Hepatocyte (in vitro differentiated cells): ENCODE measurements at regions not wholly inside any gene's neighbourhood (a gene's known extent, or its start where the extent isn't known, plus 50 kb on each side); places are given as distances from the start of the nearest gene placed in this dataset.

Source experiments
- DNase-seq: peaks from one replicate; pipeline ENCODE4 v3.0.0-alpha.2; 2016; ENCODE audit warnings: low spot score
- H2AFZ ChIP-seq: fragments of 200-600 bp; sonication (generic); 2 replicates; pipeline ENCODE4 v1.6.0; 2016; ENCODE audit warnings: antibody characterized with exemption, mild to moderate bottlenecking
- H3K27ac ChIP-seq: fragments of 200-600 bp; sonication (generic); 2 replicates; pipeline ENCODE4 v1.5.1; 2016; ENCODE audit warnings: mild to moderate bottlenecking
- H3K27me3 ChIP-seq: fragments of 200-600 bp; sonication (generic); 2 replicates; pipeline ENCODE4 v1.6.1; 2016
- H3K36me3 ChIP-seq: fragments of 200-600 bp; sonication (generic); replicated peaks from 2 replicates; pipeline ENCODE4 v1.5.1; 2016; ENCODE audit warnings: low read depth; ENCODE audit not compliant: insufficient read depth
- H3K4me1 ChIP-seq: fragments of 200-600 bp; sonication (generic); 2 replicates; pipeline ENCODE4 v1.5.1; 2016; ENCODE audit warnings: mild to moderate bottlenecking, moderate library complexity; ENCODE audit not compliant: insufficient read depth
- H3K4me2 ChIP-seq: fragments of 200-600 bp; sonication (generic); 2 replicates; pipeline ENCODE4 v1.6.0; 2016
- H3K4me3 ChIP-seq: fragments of 200-600 bp; sonication (generic); 2 replicates; pipeline ENCODE4 v1.5.1; 2016; ENCODE audit warnings: mild to moderate bottlenecking
- H3K79me2 ChIP-seq: fragments of 200-600 bp; sonication (generic); 2 replicates; pipeline ENCODE4 v1.6.0; 2017; ENCODE audit warnings: mild to moderate bottlenecking
- H3K9me2 ChIP-seq: fragments of 200-600 bp; sonication (generic); replicated peaks from 2 replicates; pipeline ENCODE4 v1.6.0; 2017; ENCODE audit warnings: mild to moderate bottlenecking; ENCODE audit not compliant: insufficient read depth
- H3K9me3 ChIP-seq: fragments of 200-600 bp; sonication (generic); 2 replicates; pipeline ENCODE4 v1.5.1; 2016; ENCODE audit warnings: low read depth, mild to moderate bottlenecking
- H4K20me1 ChIP-seq: fragments of 200-600 bp; sonication (generic); 2 replicates; pipeline ENCODE4 v1.6.0; 2016; ENCODE audit warnings: mild to moderate bottlenecking; ENCODE audit not compliant: insufficient read depth, poor library complexity, severe bottlenecking
- CTCF ChIP-seq: fragments of 200-600 bp; sonication (generic); IDR thresholded peaks from 2 replicates; pipeline ENCODE4 v1.5.1; 2016; ENCODE audit warnings: antibody characterized with exemption, mild to moderate bottlenecking; ENCODE audit not compliant: poor library complexity
- EZH2 ChIP-seq: fragments of 200-600 bp; sonication (generic); IDR thresholded peaks from 2 replicates; pipeline ENCODE4 v1.6.1; 2016; ENCODE audit warnings: antibody characterized with exemption, mild to moderate bottlenecking, borderline replicate concordance
- EZH2phosphoT487 ChIP-seq: fragments of 200-600 bp; sonication (generic); IDR thresholded peaks from one replicate; pipeline ENCODE4 v1.6.1; 2018; ENCODE audit warnings: antibody characterized with exemption, mild to moderate bottlenecking, low read depth, moderate library complexity; ENCODE audit not compliant: unreplicated experiment, severe bottlenecking
- WGBS: methylation state at CpG from one replicate; pipeline ENCODE4 v1.1.6; 2016; ENCODE audit warnings: low lambda C conversion rate; ENCODE audit errors: missing lambda C conversion rate; 5-methylcytosine and 5-hydroxymethylcytosine counted together

- no peak for DNase-seq
- H3K4me2 ChIP-seq: no peak overlapping the region
- no peaks in the 10 kb centered on the region for H3K9me2 ChIP-seq
- no peaks in the 10 kb centered on the region for H3K79me2 ChIP-seq
- WGBS: 71% methylated on average over 3 of the region's 3 CpGs
- TF ChIP-seq EZH2 (no peak), EZH2phosphoT487 (no peak), CTCF (no peak)
- H3K36me3 ChIP-seq: no peaks in the 10 kb centered on the region
- no peak overlapping the region for H3K4me3 ChIP-seq
- H3K27me3 ChIP-seq: no peaks in the 10 kb centered on the region
- H3K9me3 ChIP-seq: peaks cover 7% of the 10 kb centered on the region
- no peak overlapping the region for H3K27ac ChIP-seq
- H3K4me1 ChIP-seq: no peaks in the 10 kb centered on the region
- no peak overlapping the region for H2AFZ ChIP-seq
- no peaks in the 10 kb centered on the region for H4K20me1 ChIP-seq
These were observed 114.5 kb upstream of the TRIM24 start for GRCh38 chr7:138345567-138345966.

- Histone ChIP-seq H3K4me2 (no peak overlapping the region), H3K9me2 (no peaks in the 10 kb centered on the region), H3K79me2 (no peaks in the 10 kb centered on the region), H3K4me3 (no peak overlapping the region), H4K20me1 (no peaks in the 10 kb centered on the region), H2AFZ (no peak overlapping the region), H3K36me3 (no peaks in the 10 kb centered on the region), H3K27me3 (no peaks in the 10 kb centered on the region), H3K9me3 (peaks cover 7% of the 10 kb centered on the region), H3K4me1 (no peaks in the 10 kb centered on the region), H3K27ac (no peak overlapping the region)
- no peak for DNase-seq
- WGBS: 93% methylated on average over 2 of the region's 2 CpGs
- no peak for TF ChIP-seq EZH2
- no peak for TF ChIP-seq EZH2phosphoT487
- no peak for TF ChIP-seq CTCF
These were observed 113.1 kb upstream of the TRIM24 start for GRCh38 chr7:138346975-138347374.

- TF ChIP-seq CTCF: no peak
- no peak for TF ChIP-seq EZH2phosphoT487
- no peak for TF ChIP-seq EZH2
- H3K36me3 ChIP-seq: no peaks in the 10 kb centered on the region
- no peaks in the 10 kb centered on the region for H3K9me3 ChIP-seq
- no peak for DNase-seq
- no peaks in the 10 kb centered on the region for H4K20me1 ChIP-seq
- H3K27me3 ChIP-seq: no peaks in the 10 kb centered on the region
- H3K4me1 ChIP-seq: no peaks in the 10 kb centered on the region
- 94% methylated on average over 6 of the region's 6 CpGs for WGBS
- H3K4me3 ChIP-seq: no peak overlapping the region
- H3K4me2 ChIP-seq: no peak overlapping the region
- H3K79me2 ChIP-seq: no peaks in the 10 kb centered on the region
- H3K9me2 ChIP-seq: no peaks in the 10 kb centered on the region
- H2AFZ ChIP-seq: no peak overlapping the region
- no peak overlapping the region for H3K27ac ChIP-seq
These were observed 110.0 kb upstream of the TRIM24 start for GRCh38 chr7:138349841-138350700.
